Endodermal cell (in vitro differentiated cells): ENCODE measurements at regions not wholly inside any gene's neighbourhood (a gene's known extent, or its start where the extent isn't known, plus 50 kb on each side); places are given as distances from the start of the nearest gene placed in this dataset.

Source experiments
- DNase-seq: peaks from one replicate; pipeline ENCODE4 v3.0.0-alpha.2; 2017
- H3K27ac ChIP-seq: 2 replicates; pipeline ENCODE4 v1.5.1; 2013; ENCODE audit warnings: mild to moderate bottlenecking, low read depth, low read length, moderate library complexity
- H3K27me3 ChIP-seq: 2 replicates; pipeline ENCODE4 v1.6.1; 2013; ENCODE audit warnings: mild to moderate bottlenecking, low read length, moderate library complexity; ENCODE audit not compliant: insufficient read depth, control insufficient read depth, poor library complexity, severe bottlenecking
- H3K36me3 ChIP-seq: 2 replicates; pipeline ENCODE4 v1.7.0; 2013; ENCODE audit warnings: mild to moderate bottlenecking, low read length, moderate library complexity; ENCODE audit not compliant: control insufficient read depth, insufficient read depth
- H3K4me1 ChIP-seq: one replicate; pipeline ENCODE4 v1.7.0; 2013; ENCODE audit warnings: low read length; ENCODE audit not compliant: control insufficient read depth, insufficient read depth
- H3K4me3 ChIP-seq: 2 replicates; pipeline ENCODE4 v1.5.1; 2013; ENCODE audit warnings: mild to moderate bottlenecking, low read length, moderate library complexity
- H3K9ac ChIP-seq: 2 replicates; pipeline ENCODE4 v1.6.1; 2013; ENCODE audit warnings: mild to moderate bottlenecking, low read length, moderate library complexity; ENCODE audit not compliant: poor library complexity, severe bottlenecking; ENCODE audit errors: extremely low read depth
- H3K9me3 ChIP-seq: 2 replicates; pipeline ENCODE4 v1.6.1; 2013; ENCODE audit warnings: mild to moderate bottlenecking, low read length, moderate library complexity; ENCODE audit not compliant: control insufficient read depth
- H3K27ac Mint-ChIP-seq: 2 replicates; pipeline ENCODE4 v1.8.0; 2020; ENCODE audit warnings: mixed read lengths
- H3K27me3 Mint-ChIP-seq: 2 replicates; pipeline ENCODE4 v1.8.0; 2021; ENCODE audit warnings: mild to moderate bottlenecking, mixed read lengths; ENCODE audit not compliant: insufficient read depth
- H3K36me3 Mint-ChIP-seq: 2 replicates; pipeline ENCODE4 v1.8.0; 2020; ENCODE audit warnings: low read depth, mixed read lengths
- H3K4me1 Mint-ChIP-seq: 2 replicates; pipeline ENCODE4 v1.8.0; 2020; ENCODE audit warnings: mixed read lengths
- H3K4me3 Mint-ChIP-seq: 2 replicates; pipeline ENCODE4 v1.8.0; 2020; ENCODE audit warnings: mild to moderate bottlenecking, moderate library complexity, mixed read lengths
- H3K9me3 Mint-ChIP-seq: 2 replicates; pipeline ENCODE4 v1.8.0; 2020; ENCODE audit warnings: mild to moderate bottlenecking, mixed read lengths
- CTCF ChIP-seq: fragments of 200-600 bp; sonication (generic); conservative IDR thresholded peaks from 2 replicates; pipeline ENCODE4 v1.5.0; 2021; ENCODE audit warnings: antibody characterized with exemption, mild to moderate bottlenecking
- WGBS, 2 experiments: methylation state at CpG; one replicate each; pipeline versions ENCODE4 v1.1.5 to v1.1.7; 2013; ENCODE audit warnings: missing lambda C conversion rate in 2 of 2, mixed read lengths in 1 of 2; ENCODE audit not compliant: insufficient coverage in 1 of 2, insufficient read length in 1 of 2; 5-methylcytosine and 5-hydroxymethylcytosine counted together

GRCh38 chr11:19428206-19429002 is 187.7 kb upstream of the E2F8 start:
- H3K27me3 Mint-ChIP-seq, result peaks cover 7% of the 10 kb centered on the region
- H3K36me3 Mint-ChIP-seq, result no peaks in the 10 kb centered on the region
- no peaks in the 10 kb centered on the region for H3K9me3 Mint-ChIP-seq
- peaks cover 17% of the 10 kb centered on the region for H3K4me1 Mint-ChIP-seq
- Histone ChIP-seq H3K4me3 (no peak overlapping the region), H3K27ac (no peak overlapping the region), H3K36me3 (no peaks in the 10 kb centered on the region), H3K9me3 (no peaks in the 10 kb centered on the region), H3K4me1 (no peaks in the 10 kb centered on the region), H3K27me3 (no peaks in the 10 kb centered on the region), H3K9ac (no peak overlapping the region)
- no peak for DNase-seq
- H3K4me3 Mint-ChIP-seq, result no peak overlapping the region
- TF ChIP-seq CTCF, result peak; percentile 55
- H3K27ac Mint-ChIP-seq, result no peak overlapping the region
- WGBS, 2 experiments, result 92 to 97% methylated on average over 4 to 8 of the region's 8 CpGs

GRCh38 chr11:19426756-19427403 is 186.1 kb upstream of the E2F8 start:
- no peak overlapping the region for H3K4me3 Mint-ChIP-seq
- H3K27ac ChIP-seq, result peak overlapping the region; percentile 4
- H3K27ac Mint-ChIP-seq, result no peak overlapping the region
- DNase-seq, result no peak
- no peaks in the 10 kb centered on the region for H3K27me3 ChIP-seq
- no peaks in the 10 kb centered on the region for H3K9me3 ChIP-seq
- H3K4me1 Mint-ChIP-seq, result peaks cover 5% of the 10 kb centered on the region
- H3K36me3 ChIP-seq, result no peaks in the 10 kb centered on the region
- H3K4me3 ChIP-seq, result no peak overlapping the region
- no peak overlapping the region for H3K9ac ChIP-seq
- 74 to 83% methylated on average over 4 of the region's 4 CpGs for WGBS, 2 experiments
- H3K36me3 Mint-ChIP-seq, result no peaks in the 10 kb centered on the region
- H3K9me3 Mint-ChIP-seq, result no peaks in the 10 kb centered on the region
- peaks cover 7% of the 10 kb centered on the region for H3K27me3 Mint-ChIP-seq
- TF ChIP-seq CTCF, result no peak
- H3K4me1 ChIP-seq, result no peaks in the 10 kb centered on the region

- no peaks in the 10 kb centered on the region for H3K9me3 Mint-ChIP-seq
- H3K27me3 ChIP-seq, result no peaks in the 10 kb centered on the region
- no peaks in the 10 kb centered on the region for H3K9me3 ChIP-seq
- H3K36me3 Mint-ChIP-seq, result no peaks in the 10 kb centered on the region
- no peak overlapping the region for H3K27ac ChIP-seq
- no peaks in the 10 kb centered on the region for H3K36me3 ChIP-seq
- no peak overlapping the region for H3K9ac ChIP-seq
- TF ChIP-seq CTCF, result no peak
- no peak for DNase-seq
- no peak overlapping the region for H3K4me3 ChIP-seq
- H3K4me1 Mint-ChIP-seq, result peaks cover 1% of the 10 kb centered on the region
- no peaks in the 10 kb centered on the region for H3K4me1 ChIP-seq
- no peak overlapping the region for H3K27ac Mint-ChIP-seq
- 95 to 100% methylated on average over 3 to 5 of the region's 5 CpGs for WGBS, 2 experiments
- H3K4me3 Mint-ChIP-seq, result no peak overlapping the region
- H3K27me3 Mint-ChIP-seq, result peaks cover 7% of the 10 kb centered on the region
Observed at GRCh38 chr11:19426011-19426755, 185.4 kb upstream of the E2F8 start.
